Cardiac fibroblast (primary cell): ENCODE measurements at regions not wholly inside any gene's neighbourhood (a gene's known extent, or its start where the extent isn't known, plus 50 kb on each side); places are given as distances from the start of the nearest gene placed in this dataset.

Experiments
- DNase-seq, 2 donors: peaks; one replicate each; pipeline versions ENCODE4 v3.0.0 to v3.0.0-alpha.2; 2010; ENCODE audit warnings: low read depth in 2 of 2
- H3K4me3 ChIP-seq, 2 donors: replicated peaks in 1 of 2; 1 replicate in 1 of 2; 2 replicates in 1 of 2; pipeline ENCODE4 v1.5.1; 2011; ENCODE audit warnings: low read depth in 2 of 2, low read length in 2 of 2, mild to moderate bottlenecking in 2 of 2, moderate library complexity in 1 of 2
- CTCF ChIP-seq: IDR thresholded peaks from one replicate; pipeline ENCODE4 v1.5.1; 2011; ENCODE audit warnings: low read depth, mild to moderate bottlenecking, low read length, inconsistent platforms

DNA sequence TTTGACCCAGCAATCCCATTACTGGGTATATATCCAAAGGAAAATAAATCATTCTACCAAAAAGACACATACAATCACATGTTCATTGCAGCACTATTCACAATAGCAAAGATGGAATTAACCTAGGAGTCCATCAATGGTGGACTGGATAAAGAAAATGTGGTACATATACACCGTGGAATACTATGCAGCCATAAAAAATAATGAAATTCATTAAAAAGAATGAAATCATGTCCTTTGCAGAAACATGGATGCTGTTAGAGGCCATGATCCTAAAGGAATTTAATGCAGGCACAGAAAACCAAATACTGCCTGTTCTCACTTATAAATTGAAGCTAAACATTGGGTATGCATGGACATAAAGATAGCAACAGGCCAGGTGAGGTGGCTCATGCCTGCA lies 61.9 kb upstream of the BMP6 start:
- no peak overlapping the region for H3K4me3 ChIP-seq
- no peak for TF ChIP-seq CTCF
- no peak for DNase-seq

- TF ChIP-seq CTCF, result no peak
- no peak overlapping the region for H3K4me3 ChIP-seq
- DNase-seq, result no peak
These were observed 57.0 kb upstream of the BMP6 start for GRCh38 chr6:7668936-7669335.

DNA sequence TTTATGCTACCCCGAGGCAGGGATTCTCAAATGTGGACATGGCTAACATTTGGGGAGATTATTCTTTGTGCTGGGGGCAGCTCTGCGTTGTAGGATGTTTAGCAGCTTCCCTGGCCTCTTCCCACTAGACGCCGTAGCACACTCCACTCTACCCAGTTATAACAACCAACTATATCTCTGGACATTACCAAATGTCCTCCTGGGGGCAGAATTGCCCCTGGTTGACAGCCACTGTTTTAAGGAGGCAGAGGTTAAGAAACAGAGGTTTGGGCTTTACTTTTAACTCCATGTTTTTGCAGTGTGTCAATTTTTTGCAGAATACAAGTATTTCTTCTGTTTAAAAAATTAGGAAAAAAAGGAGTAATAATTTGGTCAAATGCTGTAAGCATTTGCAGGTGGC lies 56.2 kb upstream of the BMP6 start:
- no peak for TF ChIP-seq CTCF
- DNase-seq, result peak in 1 of 2 donors; percentile 13
- no peak overlapping the region for H3K4me3 ChIP-seq

DNA sequence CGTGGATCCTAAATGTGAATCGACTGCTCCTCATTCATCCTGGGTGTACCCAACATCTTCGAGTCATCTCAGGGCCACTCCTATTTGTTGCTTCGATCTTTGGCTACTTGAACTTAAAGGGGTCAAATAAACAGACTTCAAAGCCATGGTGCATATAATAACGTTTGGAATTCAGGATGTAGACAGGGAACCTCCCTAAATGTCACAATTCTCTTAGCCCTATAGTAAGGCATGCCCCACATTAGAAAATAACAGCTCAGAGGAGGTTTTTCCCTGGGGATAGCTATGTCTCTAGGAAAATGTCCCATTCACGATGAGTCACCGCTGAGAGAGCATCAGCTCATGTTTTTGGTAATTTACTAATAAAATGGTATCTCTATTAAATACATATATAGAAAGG lies 54.8 kb upstream of the BMP6 start:
- peak; percentile 48 to 95 for DNase-seq
- no peak overlapping the region for H3K4me3 ChIP-seq
- no peak for TF ChIP-seq CTCF

GRCh38 chr6:7671581-7671980 lies 54.3 kb upstream of the BMP6 start:
- DNase-seq, result peak; percentile 27 to 63
- H3K4me3 ChIP-seq, result no peak overlapping the region
- TF ChIP-seq CTCF, result no peak

DNA sequence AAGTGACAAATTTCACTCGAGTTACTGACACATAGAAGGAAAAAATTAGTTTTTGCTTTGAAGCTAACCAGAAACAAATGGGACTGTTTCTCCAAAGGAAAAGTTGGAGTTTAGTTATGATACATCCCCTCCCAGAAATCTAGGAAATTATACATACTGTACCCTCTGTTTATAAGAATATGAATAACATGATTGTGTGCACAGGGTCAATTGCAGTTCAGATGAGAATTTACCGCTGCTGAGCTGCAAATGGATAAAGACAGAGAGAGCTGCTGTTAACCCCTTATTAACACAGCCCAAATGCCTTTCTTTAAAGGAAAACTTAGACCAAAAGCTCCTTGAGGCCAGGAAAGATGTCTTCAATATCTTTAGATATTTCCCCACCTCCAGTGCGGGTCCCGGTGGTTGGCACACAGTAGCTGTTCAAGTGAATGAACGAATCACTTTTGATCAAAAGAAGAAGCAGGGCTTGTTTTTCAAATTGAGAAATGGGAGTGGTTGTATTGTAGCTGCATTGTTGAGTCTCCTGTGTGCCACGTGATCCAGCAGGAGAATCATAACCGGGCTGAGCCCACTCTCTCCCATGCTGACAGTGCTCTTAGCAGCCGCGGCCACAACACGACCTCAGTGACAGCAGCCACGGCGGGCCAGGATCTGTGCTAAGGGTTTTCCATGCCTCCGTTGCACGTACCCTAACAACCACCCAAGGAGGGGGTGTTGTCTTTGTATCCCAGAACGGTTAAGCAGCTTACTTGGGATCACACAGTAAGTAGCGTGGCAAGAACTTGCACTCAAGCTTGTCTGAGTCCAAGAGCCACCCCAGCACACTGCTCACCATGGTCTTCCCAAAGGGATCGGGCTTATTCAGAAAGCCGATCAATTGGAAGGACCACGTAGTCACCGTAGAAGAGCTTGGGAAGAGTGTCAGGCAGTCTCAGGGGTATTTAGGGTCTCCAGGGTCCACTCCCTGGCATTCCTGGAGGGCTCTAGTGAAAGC lies 53.5 kb upstream of the BMP6 start:
- peak in 1 of 2 donors; percentile 42 for DNase-seq
- no peak for TF ChIP-seq CTCF
- no peak overlapping the region for H3K4me3 ChIP-seq

GRCh38 chr6:7673063-7673536 lies 52.8 kb upstream of the BMP6 start:
- TF ChIP-seq CTCF, result no peak
- DNase-seq, result peak; percentile 70 to 71
- no peak overlapping the region for H3K4me3 ChIP-seq
